ENCODE measurements at regions not wholly inside any gene's neighbourhood (a gene's known extent, or its start where the extent isn't known, plus 50 kb on each side); places are given as distances from the start of the nearest gene placed in this dataset.

GRCh38 chr18:67790527-67790926 is 274.0 kb upstream of the DSEL start:
- DNase-seq (ENCODE audit: low read depth), result no peak
- no peak for TF ChIP-seq CTCF (conservative IDR thresholded peaks at IDR 0.05; ENCODE audit: low read depth, low read length)
- H3K4me3 ChIP-seq (ENCODE audit: low read depth, low read length), result no peak overlapping the region

GRCh38 chr18:67789165-67789545 is 272.6 kb upstream of the DSEL start:
- no peak for DNase-seq (ENCODE audit: low read depth)
- H3K4me3 ChIP-seq (ENCODE audit: low read depth, low read length), result no peak overlapping the region
- TF ChIP-seq CTCF (conservative IDR thresholded peaks at IDR 0.05; ENCODE audit: low read depth, low read length), result no peak

- TF ChIP-seq CTCF (conservative IDR thresholded peaks at IDR 0.05; ENCODE audit: low read depth, low read length), result no peak
- no peak overlapping the region for H3K4me3 ChIP-seq (ENCODE audit: low read depth, low read length)
- DNase-seq (ENCODE audit: low read depth), result no peak
Observed at GRCh38 chr18:67788310-67789164, 272.0 kb upstream of the DSEL start.

- DNase-seq (ENCODE audit: low read depth), result peak; percentile 63
- no peak for TF ChIP-seq CTCF (conservative IDR thresholded peaks at IDR 0.05; ENCODE audit: low read depth, low read length)
- no peak overlapping the region for H3K4me3 ChIP-seq (ENCODE audit: low read depth, low read length)
Observed at GRCh38 chr18:67783196-67783946, 266.9 kb upstream of the DSEL start.

- DNase-seq (ENCODE audit: low read depth), result no peak
- no peak for TF ChIP-seq CTCF (conservative IDR thresholded peaks at IDR 0.05; ENCODE audit: low read depth, low read length)
- H3K4me3 ChIP-seq (ENCODE audit: low read depth, low read length), result no peak overlapping the region
Observed at GRCh38 chr18:67778016-67778415, 261.5 kb upstream of the DSEL start.

- no peak for DNase-seq (ENCODE audit: low read depth)
- no peak for TF ChIP-seq CTCF (conservative IDR thresholded peaks at IDR 0.05; ENCODE audit: low read depth, low read length)
- H3K4me3 ChIP-seq (ENCODE audit: low read depth, low read length), result no peak overlapping the region
Observed at GRCh38 chr18:67776929-67777328, 260.4 kb upstream of the DSEL start.

All from epithelial cell of proximal tubule (primary cell).